HEK293T (cell line): ENCODE measurements at regions not wholly inside any gene's neighbourhood (a gene's known extent, or its start where the extent isn't known, plus 50 kb on each side); places are given as distances from the start of the nearest gene placed in this dataset.

Experiments
- CTCF ChIA-PET: fragments of 350-600 bp; formaldehyde crosslinking; extraction: SDS; loops from one replicate; lab custom pipeline; 2021; ENCODE audit warnings: antibody characterized with exemption, inconsistent platforms; lab: Yijun Ruan, JAX
- POLR2A ChIA-PET: fragments of 350-600 bp; formaldehyde crosslinking; extraction: SDS; loops from one replicate; lab custom pipeline; 2020; ENCODE audit warnings: antibody characterized with exemption, inconsistent platforms; lab: Yijun Ruan, JAX
- DNase-seq: peaks from one replicate; pipeline ENCODE4 v3.0.0; 2012; ENCODE audit warnings: mixed read lengths; ENCODE audit errors: extremely low spot score
- ARNT ChIP-seq: fragments of 450-650 bp; IDR thresholded peaks from 2 replicates; pipeline ENCODE4 v1.6.1; 2017; ENCODE audit warnings: mild to moderate bottlenecking
- BHLHE40 ChIP-seq: fragments of 450-650 bp; IDR thresholded peaks from 2 replicates; pipeline ENCODE4 v1.6.1; 2016; ENCODE audit warnings: mild to moderate bottlenecking, moderate library complexity, borderline replicate concordance
- CTBP1 ChIP-seq: fragments of 450-650 bp; IDR thresholded peaks from 2 replicates; pipeline ENCODE4 v1.6.1; 2016; ENCODE audit warnings: borderline replicate concordance
- ELF4 ChIP-seq: fragments of 450-650 bp; IDR thresholded peaks from 2 replicates; pipeline ENCODE4 v1.6.1; 2017; ENCODE audit warnings: antibody characterized with exemption
- FOXA1 ChIP-seq: fragments of 450-650 bp; IDR thresholded peaks from 2 replicates; pipeline ENCODE4 v1.6.1; 2016; ENCODE audit warnings: mild to moderate bottlenecking
- FOXK2 ChIP-seq: fragments of 450-650 bp; IDR thresholded peaks from 2 replicates; pipeline ENCODE4 v1.6.1; 2016; ENCODE audit warnings: mild to moderate bottlenecking
- FOXM1 ChIP-seq: fragments of 450-650 bp; IDR thresholded peaks from 2 replicates; pipeline ENCODE4 v1.6.1; 2017; ENCODE audit warnings: mild to moderate bottlenecking, borderline replicate concordance
- HDGF ChIP-seq: fragments of 450-650 bp; IDR thresholded peaks from 2 replicates; pipeline ENCODE4 v1.6.1; 2017; ENCODE audit warnings: antibody characterized with exemption, borderline replicate concordance
- L3MBTL2 ChIP-seq: fragments of 450-650 bp; conservative IDR thresholded peaks from 2 replicates; pipeline ENCODE4 v1.6.1; 2016; ENCODE audit warnings: mild to moderate bottlenecking
- LEF1 ChIP-seq: fragments of 450-650 bp; IDR thresholded peaks from 2 replicates; pipeline ENCODE4 v1.6.1; 2017; ENCODE audit warnings: mild to moderate bottlenecking, borderline replicate concordance
- NFRKB ChIP-seq: fragments of 450-650 bp; IDR thresholded peaks from 2 replicates; pipeline ENCODE4 v1.6.1; 2016; ENCODE audit warnings: mild to moderate bottlenecking, moderate library complexity
- SP1 ChIP-seq: fragments of 450-650 bp; IDR thresholded peaks from 2 replicates; pipeline ENCODE4 v1.6.1; 2017
- SUZ12 ChIP-seq: fragments of 450-650 bp; IDR thresholded peaks from 2 replicates; pipeline ENCODE4 v1.6.1; 2016; ENCODE audit warnings: mild to moderate bottlenecking
- TARDBP ChIP-seq: fragments of 450-650 bp; IDR thresholded peaks from 2 replicates; pipeline ENCODE4 v1.6.1; 2016
- ZNF384 ChIP-seq: fragments of 450-650 bp; IDR thresholded peaks from 2 replicates; pipeline ENCODE4 v1.6.1; 2016
- TF ChIP-seq, protein P1 (sequence below): fragments of 450-650 bp; IDR thresholded peaks from 2 replicates; pipeline ENCODE4 v1.6.1; 2016

DNA sequence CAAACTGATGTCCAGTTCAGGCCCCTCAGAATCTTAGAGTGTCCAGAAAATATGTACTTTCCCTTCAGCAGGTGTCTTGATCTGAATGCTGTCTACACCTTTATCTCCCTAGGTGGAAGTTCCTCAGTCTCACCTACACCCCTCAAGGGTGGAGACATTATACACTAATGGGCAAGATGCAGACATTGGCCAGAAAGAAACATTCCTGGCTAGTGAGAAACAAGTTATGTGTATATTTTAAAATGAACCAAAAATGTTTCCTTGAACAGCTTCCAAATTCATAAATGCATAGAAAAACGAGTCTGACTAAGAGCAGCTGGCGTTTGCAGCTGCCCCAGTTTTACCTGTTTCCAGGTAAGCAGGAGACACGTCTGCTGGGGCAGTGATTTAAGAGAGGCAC is 140.5 kb upstream of the IRX4 start:
- TF ChIP-seq CTBP1 (no peak), ELF4 (no peak), BHLHE40 (no peak), ARNT (no peak), SUZ12 (no peak), FOXM1 (no peak), HDGF (no peak), ZNF384 (no peak), NFRKB (no peak), L3MBTL2 (no peak), SP1 (no peak), FOXK2 (no peak), LEF1 (no peak), TARDBP (no peak), FOXA1 (no peak)
- TF ChIP-seq, protein P1, sequence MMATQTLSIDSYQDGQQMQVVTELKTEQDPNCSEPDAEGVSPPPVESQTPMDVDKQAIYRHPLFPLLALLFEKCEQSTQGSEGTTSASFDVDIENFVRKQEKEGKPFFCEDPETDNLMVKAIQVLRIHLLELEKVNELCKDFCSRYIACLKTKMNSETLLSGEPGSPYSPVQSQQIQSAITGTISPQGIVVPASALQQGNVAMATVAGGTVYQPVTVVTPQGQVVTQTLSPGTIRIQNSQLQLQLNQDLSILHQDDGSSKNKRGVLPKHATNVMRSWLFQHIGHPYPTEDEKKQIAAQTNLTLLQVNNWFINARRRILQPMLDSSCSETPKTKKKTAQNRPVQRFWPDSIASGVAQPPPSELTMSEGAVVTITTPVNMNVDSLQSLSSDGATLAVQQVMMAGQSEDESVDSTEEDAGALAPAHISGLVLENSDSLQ = no peak
- POLR2A ChIA-PET = no interaction called here
- DNase-seq = no peak
- CTCF ChIA-PET = no interaction called here

DNA sequence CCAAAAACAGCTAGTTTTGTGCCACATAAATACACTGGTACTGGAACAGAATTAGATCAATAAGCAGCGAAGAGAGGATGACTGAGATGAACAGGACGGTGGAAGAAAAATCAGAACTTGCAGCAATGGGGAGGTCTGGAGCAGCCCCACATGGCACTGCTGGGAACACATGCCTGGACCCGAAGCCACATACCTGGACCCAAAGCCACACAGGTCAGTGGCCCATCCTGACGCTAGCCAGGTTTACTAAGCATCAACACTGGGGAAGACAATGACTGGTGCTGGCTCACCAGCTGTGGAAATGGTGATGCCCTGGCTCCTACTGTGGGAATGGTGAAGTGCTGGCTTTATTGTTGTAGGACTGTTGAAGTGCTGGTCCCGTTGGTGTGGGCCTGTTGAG is 139.7 kb upstream of the IRX4 start:
- CTCF ChIA-PET = no interaction called here
- POLR2A ChIA-PET = no interaction called here

DNA sequence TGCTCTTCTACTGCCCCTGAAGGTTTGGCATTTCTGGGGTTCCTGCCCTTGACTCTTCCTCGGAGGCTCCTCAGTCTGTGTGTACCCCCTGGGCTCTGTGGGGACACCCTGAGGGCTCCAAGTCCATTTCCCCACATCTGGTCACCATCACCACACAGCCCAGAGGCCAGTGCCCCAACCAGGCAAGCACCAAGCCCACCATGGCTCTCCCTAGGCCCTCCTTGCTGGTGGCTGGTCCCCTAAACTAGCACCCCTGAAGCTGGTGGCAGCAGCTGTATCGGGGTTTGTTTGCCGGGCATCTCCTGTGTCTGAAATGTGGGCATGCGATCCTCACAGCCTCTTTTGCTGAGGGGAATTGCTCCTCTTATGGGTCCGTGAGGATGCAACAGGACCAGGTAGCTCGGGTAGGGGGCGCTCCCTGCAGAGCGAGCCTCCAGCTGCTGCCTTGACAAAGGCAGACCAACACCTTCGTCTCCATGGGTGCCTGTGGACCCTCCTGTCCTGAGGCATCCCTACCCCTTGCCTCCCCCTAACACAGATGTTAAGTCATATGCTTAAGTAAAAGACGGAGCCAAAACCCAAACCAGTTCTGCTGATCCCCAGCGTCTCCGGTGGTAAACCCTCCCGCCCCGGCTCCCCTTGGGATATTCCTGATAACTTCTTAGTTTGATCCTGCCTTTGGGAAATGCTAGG is 138.9 kb upstream of the IRX4 start:
- TF ChIP-seq NFRKB (no peak), ARNT (no peak)
- no peak for DNase-seq
- ChIA-PET CTCF (no interaction called here), POLR2A (no interaction called here)

More for the DNA sequence above, 139.7 kb upstream of the IRX4 start:
- TF ChIP-seq BHLHE40 = no peak
- TF ChIP-seq LEF1 = no peak
- no peak for TF ChIP-seq ELF4
- TF ChIP-seq TARDBP = no peak
- TF ChIP-seq FOXA1 = no peak
- no peak for TF ChIP-seq NFRKB
- no peak for TF ChIP-seq ARNT
- TF ChIP-seq HDGF = no peak
- no peak for TF ChIP-seq FOXM1
- no peak for TF ChIP-seq SUZ12
- no peak for TF ChIP-seq SP1
- no peak for TF ChIP-seq ZNF384
- TF ChIP-seq CTBP1 = no peak
- DNase-seq = no peak

- no peak for DNase-seq
- ChIA-PET CTCF (interaction anchor here (0.6 kb wide), 1 partner anchor 286 kb away, joined by 5 read pairs; no protein-coding TSS in a partner anchor), POLR2A (no interaction called here)
- TF ChIP-seq, protein P1 = no peak
- TF ChIP-seq NFRKB = no peak
These were observed 138.0 kb upstream of the IRX4 start for GRCh38 chr5:2020730-2021129.

DNA sequence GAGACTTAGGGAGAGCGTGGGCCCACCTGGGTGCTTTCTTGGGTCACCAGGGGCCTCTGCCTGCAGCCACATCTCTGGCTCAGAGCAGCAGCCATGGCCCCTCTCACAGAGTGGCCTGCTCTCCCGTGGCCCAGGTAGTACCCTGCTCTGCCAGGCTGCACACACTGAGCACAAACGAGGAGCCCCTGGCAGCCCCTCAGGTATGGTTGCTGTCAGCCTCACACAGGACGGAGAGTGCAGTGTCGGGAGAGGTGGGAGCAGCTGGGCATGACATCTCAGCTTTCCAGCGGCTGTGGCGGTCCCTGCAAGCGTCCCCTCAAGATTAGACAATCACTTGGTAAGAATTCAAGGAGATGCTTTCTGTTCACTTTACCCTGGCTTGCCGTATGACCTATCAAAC is 137.0 kb upstream of the IRX4 start:
- POLR2A ChIA-PET = no interaction called here
- no peak for TF ChIP-seq FOXK2
- no peak for TF ChIP-seq FOXM1
- TF ChIP-seq SUZ12 = no peak
- TF ChIP-seq NFRKB = no peak
- TF ChIP-seq CTBP1 = no peak
- TF ChIP-seq LEF1 = no peak
- TF ChIP-seq, protein P1 = no peak
- no peak for TF ChIP-seq L3MBTL2
- no peak for TF ChIP-seq TARDBP
- no peak for TF ChIP-seq FOXA1
- no peak for TF ChIP-seq SP1
- TF ChIP-seq ELF4 = no peak
- no peak for TF ChIP-seq ZNF384
- no peak for TF ChIP-seq HDGF
- TF ChIP-seq BHLHE40 = no peak
- TF ChIP-seq ARNT = no peak
- DNase-seq = no peak
- CTCF ChIA-PET = no interaction called here

DNA sequence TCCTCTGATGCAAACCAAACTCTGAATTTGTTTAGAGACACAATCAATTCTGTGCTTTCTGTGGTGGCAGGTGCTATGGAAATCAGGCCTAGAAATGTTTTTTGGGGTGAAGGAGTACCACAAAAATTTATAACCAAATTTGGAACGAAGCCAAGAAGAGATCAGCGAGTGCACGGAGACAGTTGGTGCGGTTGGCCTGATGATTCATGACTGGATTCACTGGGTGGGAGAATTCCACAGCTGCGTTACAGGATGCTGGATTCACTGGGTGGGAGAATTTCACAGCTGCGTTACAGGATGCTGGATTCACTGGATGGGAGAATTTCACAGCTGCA is 135.6 kb upstream of the IRX4 start:
- POLR2A ChIA-PET = no interaction called here
- CTCF ChIA-PET = no interaction called here
- TF ChIP-seq L3MBTL2 = no peak
- TF ChIP-seq ARNT = no peak
- TF ChIP-seq BHLHE40 = no peak
- no peak for DNase-seq

DNA sequence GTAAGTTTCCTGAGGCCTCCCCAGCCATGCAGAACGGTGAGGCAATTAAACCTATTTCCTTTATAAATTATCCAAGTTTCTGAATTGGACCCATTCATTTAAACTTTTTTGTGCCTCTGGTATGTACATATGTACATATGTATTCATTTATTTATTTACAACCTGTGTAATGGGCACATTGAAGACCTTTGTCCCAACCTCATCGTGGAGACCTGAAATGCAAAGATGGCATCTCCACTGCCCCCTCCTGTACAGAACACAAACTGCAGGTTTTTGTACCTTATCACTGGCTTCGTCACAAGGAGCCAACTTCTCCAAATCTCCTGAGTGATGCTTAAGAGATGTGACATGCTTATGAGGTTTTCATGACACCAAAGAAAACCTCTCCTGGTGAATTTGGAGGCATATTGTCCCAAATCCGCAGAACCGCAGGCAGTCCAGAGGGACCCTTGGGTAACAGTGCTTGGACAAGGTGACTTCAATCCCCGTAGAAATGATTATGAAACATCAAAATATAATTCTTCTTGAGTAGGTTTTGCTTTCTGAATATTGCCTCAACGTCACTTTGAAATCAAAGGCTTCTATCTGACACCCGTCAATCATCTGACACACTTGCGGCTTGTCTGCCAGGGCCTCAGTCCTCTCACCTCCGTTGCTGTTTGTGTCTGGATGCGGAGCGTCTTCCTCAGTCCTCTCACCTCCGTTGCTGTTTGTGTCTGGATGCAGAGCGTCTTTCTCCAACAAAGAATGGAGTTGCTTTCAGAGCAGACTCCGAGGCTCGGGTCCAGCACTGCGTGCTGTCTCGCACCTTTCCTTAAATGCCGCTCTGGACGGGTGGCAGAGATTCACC is 135.0 kb upstream of the IRX4 start:
- ChIA-PET CTCF (no interaction called here), POLR2A (no interaction called here)

More for the DNA sequence above, 135.0 kb upstream of the IRX4 start:
- no peak for TF ChIP-seq SUZ12
- no peak for TF ChIP-seq ELF4
- TF ChIP-seq, protein P1 = no peak
- no peak for TF ChIP-seq FOXM1
- no peak for TF ChIP-seq L3MBTL2
- TF ChIP-seq HDGF = no peak
- TF ChIP-seq ZNF384 = no peak
- no peak for TF ChIP-seq SP1
- TF ChIP-seq TARDBP = no peak
- TF ChIP-seq ARNT = no peak
- TF ChIP-seq NFRKB = no peak
- TF ChIP-seq FOXA1 = no peak
- TF ChIP-seq CTBP1 = no peak
- no peak for TF ChIP-seq LEF1
- no peak for TF ChIP-seq FOXK2
- TF ChIP-seq BHLHE40 = no peak
- DNase-seq = peak; percentile 42
